Karpas-422 (cell line): ENCODE measurements at regions not wholly inside any gene's neighbourhood (a gene's known extent, or its start where the extent isn't known, plus 50 kb on each side); places are given as distances from the start of the nearest gene placed in this dataset.
A peak's percentile ranks its signal among the peaks of the same experiment; 100 is the strongest.

ENCODE experiments used
- DNase-seq: peaks from one replicate; pipeline ENCODE4 v3.0.0-alpha.2; 2015
- H2AFZ ChIP-seq: fragments of 200-600 bp; sonication (generic); 2 replicates; pipeline ENCODE4 v1.6.1; 2014; ENCODE audit warnings: antibody characterized with exemption, low read length, mixed read lengths
- H3K27ac ChIP-seq: fragments of 200-600 bp; sonication (generic); 2 replicates; pipeline ENCODE4 v1.5.1; 2014; ENCODE audit warnings: mild to moderate bottlenecking, low read length, moderate library complexity
- H3K27me3 ChIP-seq: fragments of 200-600 bp; sonication (generic); 2 replicates; pipeline ENCODE4 v1.6.1; 2014; ENCODE audit warnings: low read length, mixed read lengths
- H3K36me3 ChIP-seq: fragments of 200-600 bp; sonication (generic); 2 replicates; pipeline ENCODE4 v1.6.1; 2014; ENCODE audit warnings: low read length, mixed read lengths; ENCODE audit not compliant: insufficient read depth
- H3K4me1 ChIP-seq: fragments of 200-600 bp; sonication (generic); 2 replicates; pipeline ENCODE4 v1.6.1; 2014; ENCODE audit warnings: mild to moderate bottlenecking, low read length, mixed read lengths
- H3K4me2 ChIP-seq: fragments of 200-600 bp; sonication (generic); 2 replicates; pipeline ENCODE4 v1.6.1; 2014; ENCODE audit warnings: low read length, low read depth, mild to moderate bottlenecking; ENCODE audit not compliant: poor library complexity, severe bottlenecking
- H3K4me3 ChIP-seq: fragments of 200-600 bp; sonication (generic); 2 replicates; pipeline ENCODE4 v1.5.1; 2014; ENCODE audit warnings: mild to moderate bottlenecking, antibody characterized with exemption, low read length, mixed read lengths
- H3K79me2 ChIP-seq: fragments of 200-600 bp; sonication (generic); 2 replicates; pipeline ENCODE4 v1.6.1; 2014; ENCODE audit warnings: mild to moderate bottlenecking, low read length, mixed read lengths
- H3K9ac ChIP-seq: fragments of 200-600 bp; sonication (generic); 2 replicates; pipeline ENCODE4 v1.6.0; 2014; ENCODE audit warnings: low read length
- H3K9me2 ChIP-seq: fragments of 200-600 bp; sonication (generic), shearing (Covaris generic); replicated peaks from 2 replicates; pipeline ENCODE4 v1.6.0; 2014; ENCODE audit warnings: mild to moderate bottlenecking, low read length, moderate library complexity; ENCODE audit not compliant: insufficient read depth
- H3K9me3 ChIP-seq: fragments of 300-700, 200-600 bp; sonication (generic); 2 replicates; pipeline ENCODE4 v1.6.1; 2014; ENCODE audit warnings: low read length, mixed read lengths
- H4K20me1 ChIP-seq: fragments of 200-600 bp; sonication (generic); 2 replicates; pipeline ENCODE4 v1.6.1; 2014; ENCODE audit warnings: mild to moderate bottlenecking, antibody characterized with exemption, low read length, low read depth; ENCODE audit not compliant: insufficient read depth

GRCh38 chr4:14769993-14770392, 232.3 kb upstream of the CPEB2 start:
- Histone ChIP-seq H3K4me1 (no peaks in the 10 kb centered on the region), H3K9ac (no peak overlapping the region), H4K20me1 (no peaks in the 10 kb centered on the region), H3K4me2 (no peak overlapping the region), H3K27me3 (no peaks in the 10 kb centered on the region), H3K4me3 (no peak overlapping the region), H3K36me3 (no peaks in the 10 kb centered on the region), H3K9me2 (no peaks in the 10 kb centered on the region), H2AFZ (no peak overlapping the region), H3K27ac (no peak overlapping the region), H3K79me2 (no peaks in the 10 kb centered on the region), H3K9me3 (no peaks in the 10 kb centered on the region)
- DNase-seq, result no peak

- no peak overlapping the region for H3K4me2 ChIP-seq
Observed at GRCh38 chr4:14771094-14771493, 231.2 kb upstream of the CPEB2 start.

GRCh38 chr4:14771504-14772175, 230.6 kb upstream of the CPEB2 start:
- Histone ChIP-seq H3K4me2 (no peak overlapping the region), H3K27me3 (no peaks in the 10 kb centered on the region), H3K9me2 (no peaks in the 10 kb centered on the region), H3K79me2 (no peaks in the 10 kb centered on the region), H3K36me3 (no peaks in the 10 kb centered on the region), H3K9me3 (no peaks in the 10 kb centered on the region), H3K4me1 (no peaks in the 10 kb centered on the region), H3K27ac (no peak overlapping the region), H4K20me1 (no peaks in the 10 kb centered on the region), H3K4me3 (no peak overlapping the region), H3K9ac (no peak overlapping the region), H2AFZ (no peak overlapping the region)
- no peak for DNase-seq

More at GRCh38 chr4:14771094-14771493, 231.2 kb upstream of the CPEB2 start:
- Histone ChIP-seq H3K27me3 (no peaks in the 10 kb centered on the region), H2AFZ (no peak overlapping the region), H3K9me3 (no peaks in the 10 kb centered on the region), H3K27ac (no peak overlapping the region), H3K9me2 (no peaks in the 10 kb centered on the region), H3K4me1 (no peaks in the 10 kb centered on the region), H3K79me2 (no peaks in the 10 kb centered on the region), H3K36me3 (no peaks in the 10 kb centered on the region), H4K20me1 (no peaks in the 10 kb centered on the region), H3K9ac (no peak overlapping the region), H3K4me3 (no peak overlapping the region)
- no peak for DNase-seq

GRCh38 chr4:14772388-14772787, 229.9 kb upstream of the CPEB2 start:
- no peak for DNase-seq
- no peak overlapping the region for H3K4me3 ChIP-seq
- no peaks in the 10 kb centered on the region for H3K27me3 ChIP-seq
- H3K9ac ChIP-seq, result no peak overlapping the region
- H3K4me2 ChIP-seq, result no peak overlapping the region
- no peaks in the 10 kb centered on the region for H3K4me1 ChIP-seq
- no peaks in the 10 kb centered on the region for H3K36me3 ChIP-seq
- H2AFZ ChIP-seq, result no peak overlapping the region
- no peak overlapping the region for H3K27ac ChIP-seq
- H4K20me1 ChIP-seq, result no peaks in the 10 kb centered on the region
- no peaks in the 10 kb centered on the region for H3K9me2 ChIP-seq
- H3K79me2 ChIP-seq, result no peaks in the 10 kb centered on the region
- H3K9me3 ChIP-seq, result no peaks in the 10 kb centered on the region

GRCh38 chr4:14783011-14783877, 219.0 kb upstream of the CPEB2 start:
- H4K20me1 ChIP-seq, result no peaks in the 10 kb centered on the region
- no peaks in the 10 kb centered on the region for H3K4me1 ChIP-seq
- H3K79me2 ChIP-seq, result no peaks in the 10 kb centered on the region
- H3K27me3 ChIP-seq, result no peaks in the 10 kb centered on the region
- no peaks in the 10 kb centered on the region for H3K36me3 ChIP-seq
- H3K9me2 ChIP-seq, result no peaks in the 10 kb centered on the region; the same call in 1 of the 2 replicates
- H3K4me3 ChIP-seq, result no peak overlapping the region
- no peaks in the 10 kb centered on the region for H3K9me3 ChIP-seq
- no peak overlapping the region for H3K9ac ChIP-seq
- no peak for DNase-seq
- no peak overlapping the region for H3K27ac ChIP-seq
- H2AFZ ChIP-seq, result no peak overlapping the region
- no peak overlapping the region for H3K4me2 ChIP-seq

- no peaks in the 10 kb centered on the region for H4K20me1 ChIP-seq
- no peak overlapping the region for H3K27ac ChIP-seq
- no peak overlapping the region for H2AFZ ChIP-seq
- DNase-seq, result no peak
- H3K27me3 ChIP-seq, result no peaks in the 10 kb centered on the region
- no peaks in the 10 kb centered on the region for H3K4me1 ChIP-seq
- H3K9me3 ChIP-seq, result no peaks in the 10 kb centered on the region
- no peak overlapping the region for H3K9ac ChIP-seq
- no peak overlapping the region for H3K4me2 ChIP-seq
- no peaks in the 10 kb centered on the region for H3K36me3 ChIP-seq
- no peak overlapping the region for H3K4me3 ChIP-seq
- no peaks in the 10 kb centered on the region for H3K9me2 ChIP-seq
- H3K79me2 ChIP-seq, result no peaks in the 10 kb centered on the region
Observed at GRCh38 chr4:14787221-14787620, 215.1 kb upstream of the CPEB2 start.

- Histone ChIP-seq H3K4me1 (no peaks in the 10 kb centered on the region), H3K27ac (no peak overlapping the region), H3K4me2 (no peak overlapping the region), H3K27me3 (no peaks in the 10 kb centered on the region), H3K9ac (no peak overlapping the region), H4K20me1 (no peaks in the 10 kb centered on the region), H3K9me3 (no peaks in the 10 kb centered on the region), H3K79me2 (no peaks in the 10 kb centered on the region), H3K4me3 (no peak overlapping the region), H3K9me2 (no peaks in the 10 kb centered on the region), H2AFZ (no peak overlapping the region), H3K36me3 (no peaks in the 10 kb centered on the region)
- DNase-seq, result peak; percentile 73
Observed at GRCh38 chr4:14787894-14788293, 214.4 kb upstream of the CPEB2 start.

- H3K27me3 ChIP-seq, result no peaks in the 10 kb centered on the region
- no peaks in the 10 kb centered on the region for H4K20me1 ChIP-seq
- no peak for DNase-seq
- no peak overlapping the region for H3K4me2 ChIP-seq
- no peak overlapping the region for H2AFZ ChIP-seq
- H3K9ac ChIP-seq, result no peak overlapping the region
- H3K9me3 ChIP-seq, result no peaks in the 10 kb centered on the region
- no peaks in the 10 kb centered on the region for H3K9me2 ChIP-seq
- no peaks in the 10 kb centered on the region for H3K36me3 ChIP-seq
- H3K79me2 ChIP-seq, result no peaks in the 10 kb centered on the region
- H3K27ac ChIP-seq, result no peak overlapping the region
- no peak overlapping the region for H3K4me3 ChIP-seq
- no peaks in the 10 kb centered on the region for H3K4me1 ChIP-seq
Observed at GRCh38 chr4:14790494-14790893, 211.8 kb upstream of the CPEB2 start.
